ENCODE measurements at regions not wholly inside any gene's neighbourhood (a gene's known extent, or its start where the extent isn't known, plus 50 kb on each side); places are given as distances from the start of the nearest gene placed in this dataset.

DNA sequence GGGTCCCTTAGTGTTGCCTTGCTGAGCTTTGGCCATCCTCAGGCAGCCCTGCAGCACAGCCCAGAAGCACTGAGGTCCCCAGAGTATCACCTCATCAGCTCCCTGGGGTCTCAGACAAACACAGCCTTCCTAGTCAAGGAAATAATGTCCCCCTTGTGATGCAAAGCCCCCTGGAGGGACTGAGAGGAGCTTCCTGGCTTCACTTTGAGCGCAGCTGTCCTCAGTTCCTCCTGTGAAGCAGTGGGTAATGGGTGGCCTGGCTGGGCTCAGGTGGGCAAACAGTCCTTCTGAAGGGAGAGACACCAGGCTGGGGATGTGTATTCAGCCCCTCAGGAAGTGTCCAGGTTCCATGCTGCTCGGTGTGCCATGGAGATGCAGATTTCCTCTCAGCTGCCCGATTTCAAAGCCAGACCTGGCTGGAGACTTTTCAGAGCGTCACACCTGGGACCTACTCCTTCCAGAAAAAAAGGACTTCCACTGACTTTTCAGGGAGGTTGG lies 79.2 kb upstream of the FOXA2 start:
- Histone ChIP-seq H3K9ac (ENCODE audit: insufficient read depth, low read depth, low read length) (no peak overlapping the region), H3K4me1 (ENCODE audit: insufficient read depth, low read length) (no peaks in the 10 kb centered on the region), H3K4me3 (replicated peaks in 1 of 3; ENCODE audit: insufficient read depth in 1 of 3, low read depth in 2 of 3, low read length in 3 of 3) (no peak overlapping the region), H2AFZ (ENCODE audit: low read length) (no peak overlapping the region), H3K79me2 (ENCODE audit: insufficient read depth, low read length) (no peaks in the 10 kb centered on the region), H4K20me1 (ENCODE audit: insufficient read depth, low read length) (no peaks in the 10 kb centered on the region), H3K36me3 (replicated peaks in 1 of 2; ENCODE audit: control insufficient read depth in 1 of 2, insufficient read depth in 2 of 2, low read length in 2 of 2) (no peaks in the 10 kb centered on the region), H3K27me3 (ENCODE audit: control insufficient read depth in 1 of 2, insufficient read depth in 2 of 2, low read length in 2 of 2) (peaks cover 3 to 22% of the 10 kb centered on the region in 2 experiments; a peak in 2 of 5 replicates), H3K27ac (ENCODE audit: extremely low read length, insufficient read depth, low read length) (no peak overlapping the region), H3K9me3 (ENCODE audit: low read length) (peaks cover 4% of the 10 kb centered on the region; the same call in 1 of the 2 replicates), H3K4me2 (ENCODE audit: low read depth, low read length) (no peak overlapping the region)
- intact Hi-C loops (cut with micrococcal nuclease; ENCODE audit: unreplicated experiment) = no loop called here
- DNase-seq (ENCODE audit: low spot score) = no peak
- FAIRE-seq = no peak
- CTCF ChIA-PET (ENCODE audit: low intra/inter-chr PET ratio, low total read pairs) = no interaction called here
- WGBS (ENCODE audit: low lambda C conversion rate) = 33% methylated on average over 4 of the region's 4 CpGs
- POLR2A ChIA-PET = no interaction called here
- peak; percentile 35; the same call in 2 of the 3 replicates for ATAC-seq
- no TSS peak for BruUV-seq (replicated peaks)
- TF ChIP-seq, protein P1, sequence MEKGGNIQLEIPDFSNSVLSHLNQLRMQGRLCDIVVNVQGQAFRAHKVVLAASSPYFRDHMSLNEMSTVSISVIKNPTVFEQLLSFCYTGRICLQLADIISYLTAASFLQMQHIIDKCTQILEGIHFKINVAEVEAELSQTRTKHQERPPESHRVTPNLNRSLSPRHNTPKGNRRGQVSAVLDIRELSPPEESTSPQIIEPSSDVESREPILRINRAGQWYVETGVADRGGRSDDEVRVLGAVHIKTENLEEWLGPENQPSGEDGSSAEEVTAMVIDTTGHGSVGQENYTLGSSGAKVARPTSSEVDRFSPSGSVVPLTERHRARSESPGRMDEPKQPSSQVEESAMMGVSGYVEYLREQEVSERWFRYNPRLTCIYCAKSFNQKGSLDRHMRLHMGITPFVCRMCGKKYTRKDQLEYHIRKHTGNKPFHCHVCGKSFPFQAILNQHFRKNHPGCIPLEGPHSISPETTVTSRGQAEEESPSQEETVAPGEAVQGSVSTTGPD (CRISPR knock-in tag; IDR thresholded peaks at IDR 0.05) = no peak
- TF ChIP-seq RNF2 (conservative IDR thresholded peaks at IDR 0.05; ENCODE audit: low read depth) = no peak
- TF ChIP-seq, protein P2, sequence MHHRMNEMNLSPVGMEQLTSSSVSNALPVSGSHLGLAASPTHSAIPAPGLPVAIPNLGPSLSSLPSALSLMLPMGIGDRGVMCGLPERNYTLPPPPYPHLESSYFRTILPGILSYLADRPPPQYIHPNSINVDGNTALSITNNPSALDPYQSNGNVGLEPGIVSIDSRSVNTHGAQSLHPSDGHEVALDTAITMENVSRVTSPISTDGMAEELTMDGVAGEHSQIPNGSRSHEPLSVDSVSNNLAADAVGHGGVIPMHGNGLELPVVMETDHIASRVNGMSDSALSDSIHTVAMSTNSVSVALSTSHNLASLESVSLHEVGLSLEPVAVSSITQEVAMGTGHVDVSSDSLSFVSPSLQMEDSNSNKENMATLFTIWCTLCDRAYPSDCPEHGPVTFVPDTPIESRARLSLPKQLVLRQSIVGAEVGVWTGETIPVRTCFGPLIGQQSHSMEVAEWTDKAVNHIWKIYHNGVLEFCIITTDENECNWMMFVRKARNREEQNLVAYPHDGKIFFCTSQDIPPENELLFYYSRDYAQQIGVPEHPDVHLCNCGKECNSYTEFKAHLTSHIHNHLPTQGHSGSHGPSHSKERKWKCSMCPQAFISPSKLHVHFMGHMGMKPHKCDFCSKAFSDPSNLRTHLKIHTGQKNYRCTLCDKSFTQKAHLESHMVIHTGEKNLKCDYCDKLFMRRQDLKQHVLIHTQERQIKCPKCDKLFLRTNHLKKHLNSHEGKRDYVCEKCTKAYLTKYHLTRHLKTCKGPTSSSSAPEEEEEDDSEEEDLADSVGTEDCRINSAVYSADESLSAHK (CRISPR knock-in tag; IDR thresholded peaks at IDR 0.05; ENCODE audit: borderline replicate concordance) = no peak
- TF ChIP-seq ZZZ3 (CRISPR knock-in tag; IDR thresholded peaks at IDR 0.05; ENCODE audit: borderline replicate concordance) = no peak
- no peak for TF ChIP-seq ZNF232 (CRISPR knock-in tag; IDR thresholded peaks at IDR 0.05; ENCODE audit: borderline replicate concordance)
- TF ChIP-seq POLR2G (IDR thresholded peaks at IDR 0.05; ENCODE audit: low read depth, low read length) = no peak
- TF ChIP-seq ZNF44 (CRISPR knock-in tag; IDR thresholded peaks at IDR 0.05) = no peak
- in situ Hi-C loops (cut with HindIII; ENCODE audit: extremely low pct_ligation_motif_present, low pct_unique_long_range_greater_than_20kb) = no loop called here

Measured in HepG2 (cell line).